HCT116 (cell line): ENCODE measurements at regions not wholly inside any gene's neighbourhood (a gene's known extent, or its start where the extent isn't known, plus 50 kb on each side); places are given as distances from the start of the nearest gene placed in this dataset.

ENCODE experiments used
- ATAC-seq: fragments of 200-7000 bp; cut with Tn5 transposase; 2 replicates; pipeline ENCODE4 v1.9.1; 2020; ENCODE audit warnings: mild to moderate bottlenecking, moderate library complexity
- BruUV-seq: library from RNA; stranded (reverse); fragments of 400-500 nt; replicated peaks from 2 replicates; lab custom pipeline; 2021; lab: Mats Ljungman, UMichigan
- CTCF ChIA-PET: fragments of 300-600 bp; sonication (Branson Sonifier 250); formaldehyde crosslinking; loops from one replicate; lab custom pipeline; 2021; ENCODE audit warnings: antibody characterized with exemption; lab: Charles Lee
- POLR2A ChIA-PET: fragments of 300-600, 350-600 bp; sonication (Branson Sonifier 250); formaldehyde crosslinking; loops from one replicate; lab custom pipeline; 2021; ENCODE audit warnings: antibody characterized with exemption; lab: Charles Lee
- RAD21 ChIA-PET, 2 experiments: fragments of 300-600 bp; sonication (Branson Sonifier 250); formaldehyde crosslinking; loops; one replicate each; lab custom pipeline; 2023; ENCODE audit warnings: low total read pairs in 2 of 2; ENCODE audit not compliant: uncharacterized antibody in 2 of 2, unreplicated experiment in 2 of 2, low non-redundant PET in 1 of 2; lab: Charles Lee
- DNase-seq: peaks from one replicate; pipeline ENCODE4 v3.0.0-alpha.2; 2010; ENCODE audit warnings: low read depth, low spot score
- H2AFZ ChIP-seq: fragments of 200-600 bp; shearing (Covaris generic), sonication (generic); 2 replicates; pipeline ENCODE4 v1.6.1; 2017; ENCODE audit warnings: low read depth, mixed run types, mixed read lengths, antibody characterized with exemption, low read length; ENCODE audit not compliant: poor library complexity, severe bottlenecking
- H3K27ac ChIP-seq: 2 replicates; pipeline ENCODE4 v1.5.1; 2012; ENCODE audit warnings: low read depth, low read length
- H3K27me3 ChIP-seq: fragments of 200-600 bp; sonication (generic); 2 replicates; pipeline ENCODE4 v1.6.1; 2016; ENCODE audit warnings: mixed run types, low read length, mixed read lengths; ENCODE audit not compliant: insufficient read depth
- H3K36me3 ChIP-seq, 2 experiments: fragments of 200-500 bp in 1 of 2; fragments of 200-600 bp in 1 of 2; sonication (Bioruptor generic) in 1 of 2; sonication (generic) in 1 of 2; 2 replicates each; pipeline versions ENCODE4 v1.5.1 to v1.6.1; 2014 to 2016; ENCODE audit warnings: low read length in 2 of 2, inconsistent platforms in 1 of 2, mixed read lengths in 1 of 2, mixed run types in 1 of 2; ENCODE audit not compliant: insufficient read depth in 2 of 2, control insufficient read depth in 1 of 2
- H3K4me1 ChIP-seq, 2 experiments: fragments of 200-600 bp in 1 of 2; sonication (generic) in 1 of 2; 2 replicates each; pipeline versions ENCODE4 v1.5.1 to v1.6.1; 2012 to 2017; ENCODE audit warnings: low read length in 2 of 2, inconsistent platforms in 1 of 2, mild to moderate bottlenecking in 1 of 2, mixed read lengths in 1 of 2, mixed run types in 1 of 2, moderate library complexity in 1 of 2; ENCODE audit not compliant: insufficient read depth in 2 of 2, control insufficient read depth in 1 of 2
- H3K4me2 ChIP-seq: fragments of 200-600 bp; sonication (generic); 2 replicates; pipeline ENCODE4 v1.6.1; 2017; ENCODE audit warnings: mixed run types, low read length, mixed read lengths
- H3K4me3 ChIP-seq, 2 experiments: fragments of 200-600 bp in 1 of 2; sonication (generic) in 1 of 2; replicated peaks in 1 of 2; 2 replicates each; pipeline ENCODE4 v1.5.1; 2011 to 2016; ENCODE audit warnings: low read length in 2 of 2, control low read depth in 1 of 2, low read depth in 1 of 2, mild to moderate bottlenecking in 1 of 2, mixed read lengths in 1 of 2, mixed run types in 1 of 2
- H3K79me2 ChIP-seq: fragments of 200-600 bp; sonication (generic); 2 replicates; pipeline ENCODE4 v1.6.1; 2017; ENCODE audit warnings: mild to moderate bottlenecking, mixed run types, low read length, moderate library complexity, mixed read lengths; ENCODE audit not compliant: insufficient read depth
- H3K9ac ChIP-seq: fragments of 200-600 bp; sonication (generic); 2 replicates; pipeline ENCODE4 v1.6.1; 2016; ENCODE audit warnings: low read length, mixed read lengths
- H3K9me2 ChIP-seq: fragments of 200-600 bp; sonication (generic), shearing (Covaris generic); 2 replicates; pipeline ENCODE4 v1.6.1; 2017; ENCODE audit warnings: mixed run types, mild to moderate bottlenecking, moderate library complexity; ENCODE audit not compliant: insufficient read depth
- H3K9me3 ChIP-seq, 2 experiments: fragments of 200-500 bp in 1 of 2; fragments of 200-600 bp in 1 of 2; sonication (Bioruptor generic) in 1 of 2; sonication (generic) in 1 of 2; 2 replicates each; pipeline ENCODE4 v1.6.1; 2014 to 2017; ENCODE audit warnings: low read length in 2 of 2, mixed read lengths in 2 of 2, inconsistent platforms in 1 of 2, low read depth in 1 of 2, mild to moderate bottlenecking in 1 of 2, mixed run types in 1 of 2, moderate library complexity in 1 of 2; ENCODE audit not compliant: control insufficient read depth in 1 of 2, insufficient read depth in 1 of 2
- H4K20me1 ChIP-seq: fragments of 200-600 bp; sonication (generic), shearing (Covaris generic); 2 replicates; pipeline ENCODE4 v1.6.1; 2017; ENCODE audit warnings: mixed run types, mild to moderate bottlenecking, moderate library complexity; ENCODE audit not compliant: insufficient read depth
- CBX3 ChIP-seq: IDR thresholded peaks from 2 replicates; pipeline ENCODE4 v1.6.1; 2012; ENCODE audit warnings: low read depth
- CEBPB ChIP-seq: IDR thresholded peaks from 2 replicates; pipeline ENCODE4 v1.6.1; 2012; ENCODE audit warnings: low read depth
- CTCF ChIP-seq, 3 experiments: fragments of 200-600 bp in 1 of 3; sonication (generic) in 1 of 3; IDR thresholded peaks in 2 of 3; conservative IDR thresholded peaks in 1 of 3; 2 replicates each; pipeline ENCODE4 v1.5.1; 2012 to 2017; ENCODE audit warnings: low read depth in 2 of 3, low read length in 2 of 3, antibody characterized with exemption in 1 of 3, borderline replicate concordance in 1 of 3, control low read depth in 1 of 3, mild to moderate bottlenecking in 1 of 3, mixed read lengths in 1 of 3, mixed run types in 1 of 3, moderate library complexity in 1 of 3; ENCODE audit not compliant: insufficient read depth in 1 of 3
- EGR1 ChIP-seq: IDR thresholded peaks from 2 replicates; pipeline ENCODE4 v1.6.1; 2012; ENCODE audit warnings: low read depth
- ELF1 ChIP-seq: IDR thresholded peaks from 2 replicates; pipeline ENCODE4 v1.6.1; 2012; ENCODE audit warnings: low read depth, borderline replicate concordance
- EZH2phosphoT487 ChIP-seq: fragments of 200-600 bp; IDR thresholded peaks from 2 replicates; pipeline ENCODE4 v1.6.1; 2018; ENCODE audit warnings: antibody characterized with exemption, borderline replicate concordance
- JUND ChIP-seq: IDR thresholded peaks from 2 replicates; pipeline ENCODE4 v1.6.1; 2012
- POLR2A ChIP-seq: IDR thresholded peaks from 2 replicates; pipeline ENCODE4 v1.7.0; 2011; ENCODE audit warnings: borderline replicate concordance; ENCODE audit not compliant: insufficient read depth, insufficient read length; ENCODE audit errors: extremely low read depth
- RAD21 ChIP-seq: IDR thresholded peaks from 2 replicates; pipeline ENCODE4 v1.6.1; 2012; ENCODE audit warnings: low read depth, mild to moderate bottlenecking
- REST ChIP-seq: IDR thresholded peaks from 2 replicates; pipeline ENCODE4 v1.6.1; 2012; ENCODE audit warnings: low read depth
- SIN3A ChIP-seq: IDR thresholded peaks from 2 replicates; pipeline ENCODE4 v1.6.1; 2012; ENCODE audit warnings: low read depth
- SP1 ChIP-seq: IDR thresholded peaks from 2 replicates; pipeline ENCODE4 v1.6.1; 2012; ENCODE audit warnings: low read depth
- SRF ChIP-seq: IDR thresholded peaks from 2 replicates; pipeline ENCODE4 v1.6.1; 2012; ENCODE audit warnings: low read depth
- TCF7L2 ChIP-seq: IDR thresholded peaks from 2 replicates; pipeline ENCODE4 v1.7.0; 2011; ENCODE audit warnings: borderline replicate concordance, inconsistent platforms; ENCODE audit not compliant: insufficient read depth, insufficient read length; ENCODE audit errors: extremely low read depth
- YY1 ChIP-seq: IDR thresholded peaks from 2 replicates; pipeline ENCODE4 v1.6.1; 2011; ENCODE audit warnings: low read length, low read depth, moderate library complexity, mild to moderate bottlenecking; ENCODE audit not compliant: insufficient replicate concordance; ENCODE audit errors: extremely low read depth
- ZNF274 ChIP-seq: fragments of 200-500 bp; sonication (Bioruptor generic); IDR thresholded peaks from 2 replicates; pipeline ENCODE4 v1.6.1; 2014; ENCODE audit warnings: mild to moderate bottlenecking, low read depth, low read length, inconsistent platforms
- intact Hi-C: fragments of 100-400 bp; cut with micrococcal nuclease; formaldehyde crosslinking; loops from 2 replicates; pipeline ENCODE4 v1.10.0; 2022

- CTCF ChIA-PET, result no interaction called here
- Histone ChIP-seq H3K79me2 (no peaks in the 10 kb centered on the region), H3K4me1 (no peaks in the 10 kb centered on the region), H3K4me3 (no peak overlapping the region), H3K9me2 (no peaks in the 10 kb centered on the region), H3K27me3 (no peaks in the 10 kb centered on the region), H3K4me2 (no peak overlapping the region), H3K36me3 (no peaks in the 10 kb centered on the region), H3K9me3 (no peaks in the 10 kb centered on the region), H3K9ac (no peak overlapping the region), H3K27ac (no peak overlapping the region), H2AFZ (no peak overlapping the region), H4K20me1 (no peaks in the 10 kb centered on the region)
- DNase-seq (no peak), ATAC-seq (no peak)
- TF ChIP-seq EZH2phosphoT487, result no peak
- TF ChIP-seq TCF7L2, result no peak
- TF ChIP-seq CTCF (IDR thresholded peaks at IDR 0.05 in 2 of 3, conservative IDR thresholded peaks at IDR 0.05 in 1 of 3; ENCODE audit: borderline replicate concordance in 1 of 3, insufficient read depth in 1 of 3, low read depth in 2 of 3, low read length in 2 of 3), result no peak
- TF ChIP-seq SIN3A, result no peak
- TF ChIP-seq CEBPB, result no peak
- TF ChIP-seq ELF1, result no peak
- no peak for TF ChIP-seq REST
- TF ChIP-seq ZNF274, result no peak
- no peak for TF ChIP-seq RAD21
- no peak for TF ChIP-seq EGR1
- no peak for TF ChIP-seq CBX3
- TF ChIP-seq YY1, result no peak
- TF ChIP-seq SP1, result no peak
- no peak for TF ChIP-seq JUND
- TF ChIP-seq POLR2A, result no peak
- TF ChIP-seq SRF, result no peak
- RAD21 ChIA-PET, result no interaction called here
- intact Hi-C loops, result no loop called here
- BruUV-seq, result no TSS peak
- POLR2A ChIA-PET, result no interaction called here
Observed at GRCh38 chr5:97636766-97637165, 453.7 kb upstream of the RIOK2 start.
